Stomach (tissue), 4 donors: ENCODE measurements at regions not wholly inside any gene's neighbourhood (a gene's known extent, or its start where the extent isn't known, plus 50 kb on each side); places are given as distances from the start of the nearest gene placed in this dataset.

Experiments used
- EP300 ChIP-seq: sonication (generic); formaldehyde crosslinking; IDR thresholded peaks from one replicate; pipeline ENCODE4 v1.6.1; 2017; ENCODE audit warnings: antibody characterized with exemption
- POLR2A ChIP-seq, 4 donors: fragments of 450-650 bp; IDR thresholded peaks; one replicate each; pipeline ENCODE4 v1.6.1; 2016; ENCODE audit warnings: antibody characterized with exemption in 4 of 4, control low read depth in 2 of 4, mild to moderate bottlenecking in 1 of 4, moderate library complexity in 1 of 4
- TF ChIP-seq, protein P1 (sequence below), 7 experiments: fragments of 450-650 bp in 4 of 7; fragments of 200-600 bp in 3 of 7; sonication (generic) in 3 of 7; IDR thresholded peaks; one replicate each; pipeline ENCODE4 v1.5.1; 2016 to 2019; ENCODE audit warnings: antibody characterized with exemption in 7 of 7, control low read depth in 2 of 7, mild to moderate bottlenecking in 1 of 7

DNA sequence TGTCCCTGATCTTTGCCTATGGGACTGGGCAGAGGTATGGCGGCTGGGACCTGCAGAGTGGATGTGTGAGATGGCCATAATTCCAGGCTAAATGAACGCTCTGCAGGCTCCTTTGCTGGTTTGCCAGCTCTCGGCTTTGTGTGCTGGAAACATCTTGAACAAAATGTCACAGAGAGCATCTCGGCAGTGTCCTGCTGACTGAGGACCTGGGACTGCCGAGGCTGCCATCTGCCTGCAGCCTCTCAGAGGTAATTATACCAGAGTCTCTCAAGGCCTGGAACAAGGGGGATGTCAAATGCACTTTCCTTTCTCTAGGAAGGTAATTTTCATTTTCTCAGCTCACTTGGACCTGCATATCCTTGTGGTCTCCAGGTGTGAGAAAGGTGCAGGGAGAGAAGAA is 354.2 kb downstream of the PDCD6IP start:
- TF ChIP-seq EP300, result no peak
- TF ChIP-seq, protein P1, sequence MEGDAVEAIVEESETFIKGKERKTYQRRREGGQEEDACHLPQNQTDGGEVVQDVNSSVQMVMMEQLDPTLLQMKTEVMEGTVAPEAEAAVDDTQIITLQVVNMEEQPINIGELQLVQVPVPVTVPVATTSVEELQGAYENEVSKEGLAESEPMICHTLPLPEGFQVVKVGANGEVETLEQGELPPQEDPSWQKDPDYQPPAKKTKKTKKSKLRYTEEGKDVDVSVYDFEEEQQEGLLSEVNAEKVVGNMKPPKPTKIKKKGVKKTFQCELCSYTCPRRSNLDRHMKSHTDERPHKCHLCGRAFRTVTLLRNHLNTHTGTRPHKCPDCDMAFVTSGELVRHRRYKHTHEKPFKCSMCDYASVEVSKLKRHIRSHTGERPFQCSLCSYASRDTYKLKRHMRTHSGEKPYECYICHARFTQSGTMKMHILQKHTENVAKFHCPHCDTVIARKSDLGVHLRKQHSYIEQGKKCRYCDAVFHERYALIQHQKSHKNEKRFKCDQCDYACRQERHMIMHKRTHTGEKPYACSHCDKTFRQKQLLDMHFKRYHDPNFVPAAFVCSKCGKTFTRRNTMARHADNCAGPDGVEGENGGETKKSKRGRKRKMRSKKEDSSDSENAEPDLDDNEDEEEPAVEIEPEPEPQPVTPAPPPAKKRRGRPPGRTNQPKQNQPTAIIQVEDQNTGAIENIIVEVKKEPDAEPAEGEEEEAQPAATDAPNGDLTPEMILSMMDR (IDR thresholded peaks at IDR 0.05), result no peak
- TF ChIP-seq POLR2A (IDR thresholded peaks at IDR 0.05), result no peak
